ENCODE measurements at regions not wholly inside any gene's neighbourhood (a gene's known extent, or its start where the extent isn't known, plus 50 kb on each side); places are given as distances from the start of the nearest gene placed in this dataset.

DNA sequence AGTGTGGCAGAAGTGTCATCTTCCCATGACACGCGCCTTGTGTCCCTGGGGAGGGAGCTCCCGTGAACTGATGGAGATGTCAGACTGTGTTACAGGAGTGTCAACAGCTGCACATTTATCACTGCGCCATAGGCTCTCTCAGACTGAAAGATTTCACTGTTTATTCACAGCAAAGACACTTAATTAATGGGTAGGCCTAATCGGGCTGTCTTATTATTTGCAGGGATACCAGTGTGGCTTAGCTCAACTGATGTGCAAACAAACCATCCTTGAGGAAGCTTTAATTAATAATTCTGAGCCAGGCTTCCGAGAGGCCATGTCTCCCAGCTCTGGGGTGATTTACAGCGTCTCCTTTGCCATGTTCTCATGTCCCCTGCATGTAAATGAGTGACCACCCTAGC lies 771.0 kb downstream of the QKI start:
- Histone ChIP-seq H3K4me3 (no peak overlapping the region), H2AFZ (ENCODE audit: low read depth, low read length) (no peak overlapping the region), H3K27me3 (ENCODE audit: control insufficient read depth in 2 of 2, insufficient read depth in 2 of 2, low read length in 2 of 2) (no peaks in the 10 kb centered on the region), H3K4me1 (replicated peaks in 1 of 2; ENCODE audit: control insufficient read depth in 2 of 2, insufficient read depth in 2 of 2, low read length in 2 of 2) (no peaks in the 10 kb centered on the region), H3K9me1 (ENCODE audit: control insufficient read depth, insufficient read depth, low read length) (no peaks in the 10 kb centered on the region), H3K27ac (ENCODE audit: extremely low read depth, low read depth, low read length) (no peak overlapping the region), H3K4me2 (ENCODE audit: insufficient read depth, low read length) (no peak overlapping the region), H3K9me3 (replicated peaks; ENCODE audit: control insufficient read depth, insufficient read depth, low read depth, low read length) (no peaks in the 10 kb centered on the region), H3K79me2 (ENCODE audit: control insufficient read depth, insufficient read depth, low read length) (no peaks in the 10 kb centered on the region), H3K36me3 (ENCODE audit: control insufficient read depth, insufficient read depth, low read length) (no peaks in the 10 kb centered on the region), H3K9ac (ENCODE audit: insufficient read depth in 1 of 2, low read depth in 2 of 2, low read length in 2 of 2) (no peak overlapping the region), H4K20me1 (replicated peaks; ENCODE audit: control insufficient read depth, insufficient read depth, low read length) (no peaks in the 10 kb centered on the region)
- POLR2A ChIA-PET, result interaction anchor here (0.8 to 2.6 kb wide), 2 partner anchors 8 to 9 kb away, joined by 3 to 8 read pairs; no protein-coding TSS in a partner anchor
- WGBS (ENCODE audit: insufficient coverage, low coverage, missing lambda C conversion rate), result 0% methylated on average over 7 of the region's 7 CpGs
- ATAC-seq (no peak), DNase-seq (ENCODE audit: extremely low read depth in 1 of 4, low spot score in 3 of 4) (no peak), FAIRE-seq (no peak)
- intact Hi-C loops (cut with micrococcal nuclease) (no loop called here), in situ Hi-C loops (cut with MboI) (no loop called here)
- TF ChIP-seq THRA (IDR thresholded peaks at IDR 0.05) (no peak), EHMT2 (IDR thresholded peaks at IDR 0.05) (no peak), SAFB (IDR thresholded peaks at IDR 0.05; ENCODE audit: borderline replicate concordance, low read depth, low read length) (no peak), SIN3B (IDR thresholded peaks at IDR 0.05; ENCODE audit: low read depth) (no peak), RCOR1 (IDR thresholded peaks at IDR 0.05; ENCODE audit: borderline replicate concordance in 1 of 2, low read depth in 2 of 2, low read length in 2 of 2) (no peak), CREBBP (IDR thresholded peaks at IDR 0.05; ENCODE audit: low read depth, low read length) (no peak), E4F1 (CRISPR knock-in tag; IDR thresholded peaks at IDR 0.05; ENCODE audit: borderline replicate concordance) (no peak), ZNF224 (CRISPR knock-in tag; IDR thresholded peaks at IDR 0.05) (no peak), MAFF (IDR thresholded peaks at IDR 0.05; ENCODE audit: low read length) (no peak), ZKSCAN1 (IDR thresholded peaks at IDR 0.05; ENCODE audit: low read depth, low read length) (no peak)
- TF ChIP-seq, protein P1, sequence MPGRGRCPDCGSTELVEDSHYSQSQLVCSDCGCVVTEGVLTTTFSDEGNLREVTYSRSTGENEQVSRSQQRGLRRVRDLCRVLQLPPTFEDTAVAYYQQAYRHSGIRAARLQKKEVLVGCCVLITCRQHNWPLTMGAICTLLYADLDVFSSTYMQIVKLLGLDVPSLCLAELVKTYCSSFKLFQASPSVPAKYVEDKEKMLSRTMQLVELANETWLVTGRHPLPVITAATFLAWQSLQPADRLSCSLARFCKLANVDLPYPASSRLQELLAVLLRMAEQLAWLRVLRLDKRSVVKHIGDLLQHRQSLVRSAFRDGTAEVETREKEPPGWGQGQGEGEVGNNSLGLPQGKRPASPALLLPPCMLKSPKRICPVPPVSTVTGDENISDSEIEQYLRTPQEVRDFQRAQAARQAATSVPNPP (IDR thresholded peaks at IDR 0.05; ENCODE audit: borderline replicate concordance, insufficient read depth, insufficient read length), result no peak
- TF ChIP-seq, protein P2, sequence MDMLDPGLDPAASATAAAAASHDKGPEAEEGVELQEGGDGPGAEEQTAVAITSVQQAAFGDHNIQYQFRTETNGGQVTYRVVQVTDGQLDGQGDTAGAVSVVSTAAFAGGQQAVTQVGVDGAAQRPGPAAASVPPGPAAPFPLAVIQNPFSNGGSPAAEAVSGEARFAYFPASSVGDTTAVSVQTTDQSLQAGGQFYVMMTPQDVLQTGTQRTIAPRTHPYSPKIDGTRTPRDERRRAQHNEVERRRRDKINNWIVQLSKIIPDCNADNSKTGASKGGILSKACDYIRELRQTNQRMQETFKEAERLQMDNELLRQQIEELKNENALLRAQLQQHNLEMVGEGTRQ (CRISPR knock-in tag; IDR thresholded peaks at IDR 0.05), result no peak
- CTCF ChIA-PET (ENCODE audit: low intra/inter-chr PET ratio), result no interaction called here
- no TSS peak for BruUV-seq (replicated peaks)

All from K562 (cell line).